Erythroblast (primary cell): ENCODE measurements at regions not wholly inside any gene's neighbourhood (a gene's known extent, or its start where the extent isn't known, plus 50 kb on each side); places are given as distances from the start of the nearest gene placed in this dataset.

Source experiments
- GATA1 ChIP-seq: IDR thresholded peaks from 2 replicates; pipeline ENCODE4 v1.6.1; 2011; ENCODE audit warnings: low read depth, mild to moderate bottlenecking, control low read depth, low read length, moderate library complexity
- POLR2A ChIP-seq: IDR thresholded peaks from 2 replicates; pipeline ENCODE4 v1.6.1; 2011; ENCODE audit warnings: mild to moderate bottlenecking, low read length

GRCh38 chr13:48876289-48876688 lies 99.4 kb upstream of the FNDC3A start:
- TF ChIP-seq POLR2A (no peak), GATA1 (no peak)
